H1 (cell line): ENCODE measurements at regions not wholly inside any gene's neighbourhood (a gene's known extent, or its start where the extent isn't known, plus 50 kb on each side); places are given as distances from the start of the nearest gene placed in this dataset.

Experiments
- CTCF ChIA-PET: fragments of 300-600 bp; sonication (Branson Sonifier 250); formaldehyde crosslinking; loops from one replicate; lab custom pipeline; 2021; ENCODE audit not compliant: partially characterized antibody; lab: Charles Lee
- POLR2A ChIA-PET: fragments of 300-600 bp; sonication (Branson Sonifier 250); formaldehyde crosslinking; loops from one replicate; lab custom pipeline; 2021; ENCODE audit warnings: inconsistent platforms; ENCODE audit not compliant: partially characterized antibody; lab: Charles Lee
- DNase-seq, 2 experiments: peaks; one replicate each; pipeline versions ENCODE4 v3.0.0 to v3.0.0-alpha.2; 2010 to 2022; ENCODE audit warnings: low spot score in 2 of 2, low read depth in 1 of 2, mixed read lengths in 1 of 2
- FAIRE-seq: peaks from 2 replicates; lab custom pipeline; 2011; peaks lifted over from hg19 to GRCh38; lab: Jason Lieb, UNC
- H2AFZ ChIP-seq: 2 replicates; pipeline ENCODE4 v1.8.1; 2012; ENCODE audit warnings: low read length, inconsistent platforms
- H2AK5ac ChIP-seq: 2 replicates; pipeline ENCODE4 v1.6.1; 2013; ENCODE audit warnings: low read depth, low read length
- H2BK120ac ChIP-seq: replicated peaks from 2 replicates; pipeline ENCODE3; 2013; ENCODE audit warnings: low read depth, low read length, inconsistent platforms
- H2BK12ac ChIP-seq: 2 replicates; pipeline ENCODE4 v1.6.1; 2013; ENCODE audit warnings: low read depth, low read length
- H2BK15ac ChIP-seq: 2 replicates; pipeline ENCODE4 v1.6.1; 2013; ENCODE audit warnings: low read length
- H2BK20ac ChIP-seq: 2 replicates; pipeline ENCODE4 v1.6.1; 2013; ENCODE audit warnings: low read length
- H2BK5ac ChIP-seq: 2 replicates; pipeline ENCODE4 v1.6.1; 2013; ENCODE audit warnings: low read depth, low read length
- H3K14ac ChIP-seq: 2 replicates; pipeline ENCODE4 v1.6.1; 2013; ENCODE audit warnings: inconsistent platforms; ENCODE audit not compliant: insufficient read length
- H3K18ac ChIP-seq: 2 replicates; pipeline ENCODE4 v1.6.1; 2013; ENCODE audit warnings: low read length; ENCODE audit errors: extremely low read depth
- H3K23ac ChIP-seq: 2 replicates; pipeline ENCODE4 v1.6.1; 2013; ENCODE audit warnings: inconsistent platforms; ENCODE audit not compliant: insufficient read length
- H3K23me2 ChIP-seq: 2 replicates; pipeline ENCODE4 v1.6.1; 2013; ENCODE audit warnings: low read depth, low read length
- H3K27ac ChIP-seq: 2 replicates; pipeline ENCODE4 v1.6.1; 2011; ENCODE audit warnings: low read depth, low read length, inconsistent platforms
- H3K27me3 ChIP-seq, 4 experiments: replicated peaks in 1 of 4; 1 replicate in 1 of 4; 2 replicates in 3 of 4; pipeline versions ENCODE4 v1.6.1 to v1.8.1; 2011 to 2013; ENCODE audit warnings: low read length in 3 of 4, mild to moderate bottlenecking in 3 of 4, inconsistent platforms in 2 of 4, mixed read lengths in 2 of 4, moderate library complexity in 1 of 4; ENCODE audit not compliant: control insufficient read depth in 3 of 4, insufficient read depth in 3 of 4; ENCODE audit errors: extremely low read depth in 1 of 4
- H3K36me3 ChIP-seq, 4 experiments: 2 replicates each; pipeline versions ENCODE4 v1.6.1 to v1.8.1; 2011 to 2013; ENCODE audit warnings: mild to moderate bottlenecking in 4 of 4, low read length in 3 of 4, moderate library complexity in 2 of 4, control low read depth in 1 of 4, inconsistent platforms in 1 of 4; ENCODE audit not compliant: insufficient read depth in 4 of 4, control insufficient read depth in 2 of 4
- H3K4ac ChIP-seq: replicated peaks from 2 replicates; pipeline ENCODE3; 2013; ENCODE audit warnings: low read length, low read depth, mixed read lengths, inconsistent platforms; ENCODE audit not compliant: insufficient read length
- H3K4me1 ChIP-seq, 4 experiments: replicated peaks in 1 of 4; 1 replicate in 1 of 4; 2 replicates in 3 of 4; pipeline versions ENCODE4 v1.6.1 to v1.8.1; 2011 to 2013; ENCODE audit warnings: low read length in 3 of 4, inconsistent platforms in 2 of 4, mixed read lengths in 1 of 4; ENCODE audit not compliant: insufficient read depth in 4 of 4, control insufficient read depth in 3 of 4
- H3K4me2 ChIP-seq, 2 experiments: 2 replicates each; pipeline versions ENCODE4 v1.6.1 to v1.8.1; 2011 to 2013; ENCODE audit warnings: low read depth in 2 of 2, low read length in 2 of 2, control low read depth in 1 of 2, inconsistent platforms in 1 of 2, mild to moderate bottlenecking in 1 of 2; ENCODE audit not compliant: insufficient read depth in 1 of 2
- H3K4me3 ChIP-seq, 4 experiments: fragments of 200-600, 300-600 bp in 1 of 4; sonication (generic), shearing (Covaris generic), sonication (Bioruptor Twin) in 1 of 4; 2 replicates each; pipeline versions ENCODE4 v1.5.1 to v1.8.1; 2011 to 2016; ENCODE audit warnings: low read length in 4 of 4, low read depth in 3 of 4, control low read depth in 2 of 4, inconsistent platforms in 2 of 4, mild to moderate bottlenecking in 2 of 4, mixed read lengths in 1 of 4, moderate library complexity in 1 of 4; ENCODE audit not compliant: insufficient read depth in 2 of 4; ENCODE audit errors: extremely low read depth in 1 of 4
- H3K56ac ChIP-seq: replicated peaks from 2 replicates; pipeline ENCODE3; 2013; ENCODE audit warnings: low read depth, mild to moderate bottlenecking, mixed read lengths, low read length, inconsistent platforms; ENCODE audit not compliant: insufficient read length
- H3K79me1 ChIP-seq: 2 replicates; pipeline ENCODE4 v1.6.1; 2013; ENCODE audit warnings: low read depth, low read length, control low read depth
- H3K79me2 ChIP-seq, 2 experiments: 2 replicates each; pipeline versions ENCODE4 v1.6.1 to v1.8.1; 2012 to 2013; ENCODE audit warnings: low read length in 2 of 2, mild to moderate bottlenecking in 2 of 2, inconsistent platforms in 1 of 2; ENCODE audit not compliant: insufficient read depth in 2 of 2, control insufficient read depth in 1 of 2
- H3K9ac ChIP-seq, 4 experiments: replicated peaks in 1 of 4; 1 replicate in 1 of 4; 2 replicates in 3 of 4; pipeline versions ENCODE4 v1.6.1 to v1.8.1; 2011 to 2013; ENCODE audit warnings: low read depth in 3 of 4, low read length in 3 of 4, control low read depth in 2 of 4, mild to moderate bottlenecking in 2 of 4, moderate library complexity in 2 of 4, inconsistent platforms in 1 of 4; ENCODE audit errors: extremely low read depth in 1 of 4
- H3K9me3 ChIP-seq, 2 experiments: 2 replicates each; pipeline versions ENCODE4 v1.6.1 to v1.8.1; 2012 to 2013; ENCODE audit warnings: mild to moderate bottlenecking in 2 of 2, moderate library complexity in 2 of 2, control low read depth in 1 of 2, inconsistent platforms in 1 of 2, low read depth in 1 of 2, low read length in 1 of 2, mixed read lengths in 1 of 2; ENCODE audit not compliant: insufficient read depth in 2 of 2
- H4K20me1 ChIP-seq, 2 experiments: replicated peaks in 1 of 2; 2 replicates each; pipeline versions ENCODE3 to v1.8.1; 2011 to 2013; ENCODE audit warnings: inconsistent platforms in 2 of 2, low read length in 2 of 2, mild to moderate bottlenecking in 1 of 2; ENCODE audit not compliant: insufficient read depth in 2 of 2, control insufficient read depth in 1 of 2
- H4K5ac ChIP-seq: 2 replicates; pipeline ENCODE4 v1.6.1; 2013; ENCODE audit warnings: low read length, low read depth, mixed read lengths, inconsistent platforms; ENCODE audit not compliant: insufficient read length
- H4K8ac ChIP-seq: 2 replicates; pipeline ENCODE4 v1.8.0; 2013; ENCODE audit warnings: mild to moderate bottlenecking, moderate library complexity, low read length, inconsistent platforms; ENCODE audit not compliant: insufficient read depth; ENCODE audit errors: extremely low read depth
- H4K91ac ChIP-seq: replicated peaks from 2 replicates; pipeline ENCODE3; 2013; ENCODE audit warnings: low read length, mixed read lengths, inconsistent platforms; ENCODE audit not compliant: insufficient read length
- ASH2L ChIP-seq: fragments of 200-600, 300-600 bp; sonication (generic); IDR thresholded peaks from one replicate; pipeline ENCODE4 v1.7.1; 2017; ENCODE audit warnings: low read length
- BCL11A ChIP-seq, 2 experiments: IDR thresholded peaks; one replicate each; pipeline ENCODE4 v1.6.1; 2011; ENCODE audit warnings: low read depth in 2 of 2, low read length in 2 of 2, mild to moderate bottlenecking in 2 of 2
- EZH2 ChIP-seq: fragments of 200-600 bp; sonication (generic); IDR thresholded peaks from 2 replicates; pipeline ENCODE4 v1.7.1; 2012; ENCODE audit warnings: low read depth, mild to moderate bottlenecking, moderate library complexity, low read length, inconsistent platforms; ENCODE audit not compliant: severe bottlenecking
- HDAC6 ChIP-seq: IDR thresholded peaks from one replicate; pipeline ENCODE4 v1.7.1; 2012; ENCODE audit warnings: low read depth, mild to moderate bottlenecking, inconsistent platforms, low read length, moderate library complexity
- MAFK ChIP-seq: IDR thresholded peaks from 2 replicates; pipeline ENCODE4 v1.6.1; 2012; ENCODE audit warnings: low read depth, mild to moderate bottlenecking, improper control_type of control experiment, low read length
- NRF1 ChIP-seq: IDR thresholded peaks from 2 replicates; pipeline ENCODE4 v1.6.1; 2011; ENCODE audit warnings: mild to moderate bottlenecking, low read depth, low read length, improper control_type of control experiment
- SAP30 ChIP-seq: fragments of 300-600 bp; sonication (generic); IDR thresholded peaks from 2 replicates; pipeline ENCODE4 v1.7.1; 2012; ENCODE audit warnings: low read length, moderate library complexity, mild to moderate bottlenecking, inconsistent platforms; ENCODE audit not compliant: insufficient read depth, insufficient replicate concordance
- SIN3A ChIP-seq, 2 experiments: IDR thresholded peaks in 1 of 2; conservative IDR thresholded peaks in 1 of 2; 2 replicates each; pipeline ENCODE4 v1.6.1; 2011 to 2012; ENCODE audit warnings: low read length in 2 of 2, improper control_type of control experiment in 1 of 2, low read depth in 1 of 2, mild to moderate bottlenecking in 1 of 2
- SIX5 ChIP-seq: IDR thresholded peaks from 2 replicates; pipeline ENCODE4 v1.6.1; 2011; ENCODE audit warnings: mild to moderate bottlenecking, low read depth, low read length
- SP2 ChIP-seq: IDR thresholded peaks from 2 replicates; pipeline ENCODE4 v1.6.1; 2012; ENCODE audit warnings: mild to moderate bottlenecking, low read length, inconsistent platforms
- SP4 ChIP-seq: IDR thresholded peaks from 2 replicates; pipeline ENCODE4 v1.6.1; 2012; ENCODE audit warnings: low read length, inconsistent platforms
- TEAD4 ChIP-seq: IDR thresholded peaks from 2 replicates; pipeline ENCODE4 v1.6.1; 2012; ENCODE audit warnings: low read depth, low read length, inconsistent platforms, mixed read lengths
- USF2 ChIP-seq: IDR thresholded peaks from 2 replicates; pipeline ENCODE4 v1.6.1; 2011; ENCODE audit warnings: low read length, improper control_type of control experiment
- WGBS, 2 experiments: shearing (Covaris generic) in 1 of 2; methylation state at CpG; one replicate each; pipeline versions ENCODE4 v1.1.6 to v1.1.7; 2013 to 2015; ENCODE audit warnings: low lambda C conversion rate in 2 of 2, mixed read lengths in 2 of 2, inconsistent platforms in 1 of 2, low coverage in 1 of 2, missing lambda C conversion rate in 1 of 2; ENCODE audit not compliant: insufficient replicate concordance in 2 of 2, insufficient coverage in 1 of 2, insufficient read length in 1 of 2; ENCODE audit errors: extremely low coverage in 1 of 2, missing lambda C conversion rate in 1 of 2; 5-methylcytosine and 5-hydroxymethylcytosine counted together

- ChIA-PET CTCF (interaction anchor here (0.6 kb wide), 1 partner anchor 327 kb away, joined by 3 read pairs; no protein-coding TSS in a partner anchor), POLR2A (no interaction called here)
- no peak overlapping the region for H3K4ac ChIP-seq
- H3K9ac ChIP-seq = no peak overlapping the region
- H3K27ac ChIP-seq = no peak overlapping the region
- H4K5ac ChIP-seq = no peak overlapping the region
- no peak overlapping the region for H3K18ac ChIP-seq
- H3K4me3 ChIP-seq = no peak overlapping the region
- no peak overlapping the region for H3K23ac ChIP-seq
- H2BK5ac ChIP-seq = no peak overlapping the region
- no peaks in the 10 kb centered on the region for H3K4me1 ChIP-seq
- no peak overlapping the region for H3K14ac ChIP-seq
- H3K23me2 ChIP-seq = no peaks in the 10 kb centered on the region; the same call in 1 of the 2 replicates
- no peak overlapping the region for H3K4me2 ChIP-seq
- FAIRE-seq = no peak
- WGBS, 2 experiments = 94% methylated on average over 2 of the region's 2 CpGs; no CpG with 5 or more reads in 1 of the 2 experiments
- no peak overlapping the region for H2AFZ ChIP-seq
- H2BK15ac ChIP-seq = no peak overlapping the region
- no peaks in the 10 kb centered on the region for H3K79me2 ChIP-seq
- no peak overlapping the region for H4K91ac ChIP-seq
- H2BK120ac ChIP-seq = no peak overlapping the region
- H3K9me3 ChIP-seq = no peaks in the 10 kb centered on the region
- TF ChIP-seq TEAD4 = no peak
- TF ChIP-seq ASH2L = no peak
- TF ChIP-seq MAFK = no peak
- TF ChIP-seq HDAC6 = no peak
- TF ChIP-seq SP4 = no peak
- TF ChIP-seq NRF1 = no peak
- no peak for TF ChIP-seq SP2
- no peak for TF ChIP-seq USF2
- no peak for TF ChIP-seq SIN3A (conservative IDR thresholded peaks at IDR 0.05 in 1 of 2, IDR thresholded peaks at IDR 0.05 in 1 of 2; ENCODE audit: low read depth in 1 of 2, low read length in 2 of 2)
- no peak for TF ChIP-seq SIX5
- no peak for TF ChIP-seq SAP30
- TF ChIP-seq EZH2 = no peak
- no peak for TF ChIP-seq BCL11A (IDR thresholded peaks at IDR 0.05; ENCODE audit: low read depth in 2 of 2, low read length in 2 of 2)
- H4K20me1 ChIP-seq = no peaks in the 10 kb centered on the region
- H3K36me3 ChIP-seq = no peaks in the 10 kb centered on the region
- H3K27me3 ChIP-seq = no peaks in the 10 kb centered on the region
- H4K8ac ChIP-seq = no peak overlapping the region
- DNase-seq = no peak
- H2AK5ac ChIP-seq = no peak overlapping the region
- H2BK20ac ChIP-seq = no peak overlapping the region
- H2BK12ac ChIP-seq = no peak overlapping the region
- no peaks in the 10 kb centered on the region for H3K79me1 ChIP-seq
- no peak overlapping the region for H3K56ac ChIP-seq
These were observed 187.4 kb upstream of the RBMS1 start for GRCh38 chr2:160680974-160681373.
